ENCODE measurements at regions not wholly inside any gene's neighbourhood (a gene's known extent, or its start where the extent isn't known, plus 50 kb on each side); places are given as distances from the start of the nearest gene placed in this dataset.
A peak's percentile ranks its signal among the peaks of the same experiment; 100 is the strongest.

DNA sequence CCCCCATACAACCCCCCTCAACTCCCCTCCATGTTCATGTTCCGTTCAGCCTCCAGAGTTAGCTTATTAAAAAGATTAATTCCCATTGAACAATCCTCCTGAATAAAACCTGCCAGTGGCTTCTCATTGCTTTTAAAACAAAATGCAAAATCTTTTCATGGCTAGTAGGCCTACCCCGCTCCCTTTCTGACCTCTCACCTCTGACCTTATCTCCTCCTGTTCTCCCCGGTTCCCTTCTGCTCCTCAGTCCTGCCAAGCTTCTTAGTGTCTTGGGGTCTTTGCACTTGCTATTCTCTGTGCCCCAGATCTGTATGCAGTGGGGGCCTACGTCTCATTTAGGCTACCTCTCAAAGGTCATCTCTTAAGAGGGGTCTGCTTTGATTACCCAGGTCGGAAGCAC, 64.3 kb downstream of the RHOB start:
- WGBS, 2 donors, result 93 to 97% methylated on average over 5 of the region's 5 CpGs
- H3K27ac ChIP-seq, result no peak overlapping the region
- ATAC-seq, result no peak

GRCh38 chr2:20512061-20512605, 65.3 kb downstream of the RHOB start:
- 98 to 99% methylated on average over 11 of the region's 11 CpGs for WGBS, 2 donors
- ATAC-seq (no peak), DNase-seq (no peak)
- intact Hi-C loops (cut with DNase I), result no loop called here
- no peaks in the 10 kb centered on the region for H3K27me3 ChIP-seq
- peaks cover 0 to 19% (median 5%) of the 10 kb centered on the region in 9 donors for H3K4me1 ChIP-seq
- H3K4me3 ChIP-seq, result no peak overlapping the region
- TF ChIP-seq, protein P1, sequence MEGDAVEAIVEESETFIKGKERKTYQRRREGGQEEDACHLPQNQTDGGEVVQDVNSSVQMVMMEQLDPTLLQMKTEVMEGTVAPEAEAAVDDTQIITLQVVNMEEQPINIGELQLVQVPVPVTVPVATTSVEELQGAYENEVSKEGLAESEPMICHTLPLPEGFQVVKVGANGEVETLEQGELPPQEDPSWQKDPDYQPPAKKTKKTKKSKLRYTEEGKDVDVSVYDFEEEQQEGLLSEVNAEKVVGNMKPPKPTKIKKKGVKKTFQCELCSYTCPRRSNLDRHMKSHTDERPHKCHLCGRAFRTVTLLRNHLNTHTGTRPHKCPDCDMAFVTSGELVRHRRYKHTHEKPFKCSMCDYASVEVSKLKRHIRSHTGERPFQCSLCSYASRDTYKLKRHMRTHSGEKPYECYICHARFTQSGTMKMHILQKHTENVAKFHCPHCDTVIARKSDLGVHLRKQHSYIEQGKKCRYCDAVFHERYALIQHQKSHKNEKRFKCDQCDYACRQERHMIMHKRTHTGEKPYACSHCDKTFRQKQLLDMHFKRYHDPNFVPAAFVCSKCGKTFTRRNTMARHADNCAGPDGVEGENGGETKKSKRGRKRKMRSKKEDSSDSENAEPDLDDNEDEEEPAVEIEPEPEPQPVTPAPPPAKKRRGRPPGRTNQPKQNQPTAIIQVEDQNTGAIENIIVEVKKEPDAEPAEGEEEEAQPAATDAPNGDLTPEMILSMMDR (IDR thresholded peaks at IDR 0.05), result no peak
- H3K36me3 ChIP-seq, result no peaks in the 10 kb centered on the region
- no peak overlapping the region for H3K27ac ChIP-seq
- H3K9me3 ChIP-seq, result peaks cover 0 to 3% (median 0%) of the 10 kb centered on the region in 11 donors

More for the DNA sequence above, 64.3 kb downstream of the RHOB start:
- H3K36me3 ChIP-seq, result no peaks in the 10 kb centered on the region
- peaks cover 0 to 19% (median 0%) of the 10 kb centered on the region in 9 donors for H3K4me1 ChIP-seq
- H3K4me3 ChIP-seq, result no peak overlapping the region
- peaks cover 0 to 3% (median 0%) of the 10 kb centered on the region in 11 donors for H3K9me3 ChIP-seq
- DNase-seq, result no peak
- no peaks in the 10 kb centered on the region for H3K27me3 ChIP-seq
- intact Hi-C loops (cut with DNase I), result no loop called here
- TF ChIP-seq, protein P1 (IDR thresholded peaks at IDR 0.05), result no peak

DNA sequence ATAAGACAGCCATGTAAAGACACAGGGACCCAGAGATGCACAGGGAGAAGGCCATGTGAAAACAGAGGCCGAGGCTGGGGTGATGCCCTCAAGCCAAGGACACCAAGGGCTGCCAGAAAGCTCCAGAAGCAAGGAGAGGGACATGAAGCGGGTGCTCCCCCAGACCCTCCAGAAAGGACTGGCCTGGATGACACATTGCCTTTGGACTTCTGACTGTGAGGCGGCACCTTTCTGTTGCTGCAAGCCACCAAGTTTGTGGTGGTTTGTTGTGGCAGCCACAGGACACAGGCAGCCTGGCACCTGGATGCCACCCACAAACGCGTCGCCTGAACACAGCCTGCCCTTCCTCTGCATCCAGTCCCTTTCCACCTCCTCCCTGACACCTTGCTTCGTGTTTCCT, 67.1 kb downstream of the RHOB start:
- Histone ChIP-seq H3K36me3 (no peaks in the 10 kb centered on the region), H3K9me3 (peaks cover 0 to 3% (median 0%) of the 10 kb centered on the region in 11 donors), H3K27me3 (no peaks in the 10 kb centered on the region), H3K27ac (peak overlapping the region in 1 of 10 donors; percentile 70), H3K4me3 (no peak overlapping the region), H3K4me1 (peaks cover 0 to 14% (median 5%) of the 10 kb centered on the region in 9 donors)
- intact Hi-C loops (cut with DNase I), result no loop called here
- TF ChIP-seq, protein P1 (IDR thresholded peaks at IDR 0.05), result no peak
- ATAC-seq (no peak), DNase-seq (no peak)
- WGBS, 2 donors, result 96 to 98% methylated on average over 7 of the region's 7 CpGs

- Histone ChIP-seq H3K27ac (peak overlapping the region in 1 of 10 donors; percentile 72), H3K27me3 (no peaks in the 10 kb centered on the region), H3K4me3 (no peak overlapping the region), H3K36me3 (no peaks in the 10 kb centered on the region), H3K9me3 (peaks cover 0 to 3% (median 0%) of the 10 kb centered on the region in 11 donors), H3K4me1 (peaks cover 0 to 14% (median 5%) of the 10 kb centered on the region in 9 donors)
- intact Hi-C loops (cut with DNase I), result no loop called here
- TF ChIP-seq, protein P1 (IDR thresholded peaks at IDR 0.05), result no peak
- DNase-seq, result no peak
- ATAC-seq, result peak in 7 of 8 donors; percentile 58 to 71 (median 64)
- WGBS, 2 donors, result 84 to 85% methylated on average over 8 of the region's 8 CpGs
Observed at GRCh38 chr2:20514596-20515269, 67.9 kb downstream of the RHOB start.

Measured in heart right ventricle (tissue), 16 donors.